Right ventricle myocardium superior (tissue), 1 donor: ENCODE measurements at regions not wholly inside any gene's neighbourhood (a gene's known extent, or its start where the extent isn't known, plus 50 kb on each side); places are given as distances from the start of the nearest gene placed in this dataset.

ENCODE experiments used
- ATAC-seq: fragments of 200-7000 bp; cut with Tn5 transposase; one replicate; pipeline ENCODE4 v1.9.1; 2020; ENCODE audit warnings: mild to moderate bottlenecking; ENCODE audit not compliant: poor library complexity
- DNase-seq: peaks from one replicate; pipeline ENCODE4 v3.0.0-alpha.2; 2020
- intact Hi-C: fragments of 100-400 bp; cut with DNase I; formaldehyde crosslinking; loops from one replicate; pipeline ENCODE4 v1.11.2; 2022
- donor health status: DM: no; HTN: yes; CAD: no; lungs with severe emphysema.

DNA sequence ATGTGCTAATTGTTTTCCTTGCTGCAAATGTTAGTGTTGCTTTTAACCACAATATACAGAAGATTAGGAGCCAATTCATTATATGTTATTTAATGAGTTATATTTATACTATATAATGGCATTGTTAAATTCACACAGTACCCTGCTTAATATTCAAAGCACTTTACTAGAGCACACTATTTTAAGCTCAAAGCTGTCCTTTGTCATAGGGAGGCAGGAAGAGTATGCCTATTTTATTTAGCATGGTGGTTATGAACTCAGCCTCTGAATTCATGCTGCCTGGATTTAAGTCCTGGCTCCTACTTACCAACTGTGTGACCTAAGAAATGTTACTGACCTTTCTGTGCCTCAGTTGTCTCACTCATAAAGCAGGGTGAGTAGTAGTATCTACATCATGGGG, 80.5 kb downstream of the FASTKD2 start:
- intact Hi-C loops, result no loop called here
- peak; percentile 44 for ATAC-seq
- no peak for DNase-seq

DNA sequence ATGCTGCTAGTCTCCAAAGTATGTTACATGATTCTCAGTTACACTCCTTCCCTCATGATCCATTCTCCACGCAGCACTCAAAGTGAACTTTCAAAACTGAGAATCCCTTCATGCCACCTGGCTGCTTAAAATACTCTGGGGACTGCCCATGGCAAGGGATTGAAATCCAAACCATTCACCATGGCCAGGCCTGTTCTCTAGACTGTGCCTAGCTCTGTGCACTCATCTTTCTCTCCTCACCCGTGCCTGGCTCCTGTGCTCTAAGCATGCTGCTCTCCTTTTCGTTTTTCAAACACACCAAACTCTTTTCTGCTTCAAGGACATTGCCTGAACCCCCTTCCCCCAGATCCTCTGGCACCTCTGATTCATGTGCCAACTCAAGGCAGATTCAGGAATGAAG, 80.9 kb downstream of the FASTKD2 start:
- intact Hi-C loops, result no loop called here
- ATAC-seq, result no peak
- no peak for DNase-seq

DNA sequence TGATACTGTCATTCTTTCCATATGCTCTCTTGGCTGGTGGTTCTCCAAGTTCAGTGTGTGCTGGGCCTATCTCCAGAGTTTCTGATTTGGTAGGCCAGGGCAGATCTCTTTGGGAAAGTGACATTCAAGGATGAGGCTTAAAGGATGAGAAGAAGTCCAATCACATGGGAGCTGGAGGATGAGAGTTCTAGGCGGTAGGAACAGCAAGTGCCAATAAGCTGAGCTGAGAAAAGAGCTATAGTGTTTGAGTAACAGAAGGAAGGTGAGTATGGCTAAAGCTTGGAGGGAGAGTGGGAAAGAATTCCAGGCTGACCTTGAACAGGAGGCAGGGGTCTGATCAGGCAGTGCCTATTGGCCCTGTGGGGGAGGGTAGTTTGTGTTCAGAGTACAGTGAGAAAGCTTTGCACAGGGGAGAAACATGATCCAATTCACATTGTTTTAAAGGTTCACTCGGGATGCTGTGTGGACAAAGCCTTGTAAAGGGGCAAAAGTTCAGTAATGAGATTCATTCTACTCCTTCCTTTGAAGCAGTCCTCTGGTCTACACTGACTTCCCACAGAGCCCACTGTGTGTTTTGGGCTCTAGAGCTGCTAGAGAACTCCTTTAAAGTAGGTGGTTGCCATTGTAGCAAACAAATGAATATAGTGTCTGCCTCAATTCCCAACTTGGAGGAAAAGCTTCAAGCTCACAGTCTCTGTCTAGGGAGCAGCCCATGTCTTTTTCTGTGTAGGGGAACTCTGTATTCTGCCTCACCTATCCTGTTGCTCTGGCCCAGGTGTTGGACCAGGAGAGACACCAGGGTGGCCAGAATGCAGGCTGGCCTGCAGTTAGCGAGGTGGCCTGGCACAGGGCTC, 81.8 kb downstream of the FASTKD2 start:
- ATAC-seq, result peak; percentile 58
- intact Hi-C loops, result no loop called here
- no peak for DNase-seq

DNA sequence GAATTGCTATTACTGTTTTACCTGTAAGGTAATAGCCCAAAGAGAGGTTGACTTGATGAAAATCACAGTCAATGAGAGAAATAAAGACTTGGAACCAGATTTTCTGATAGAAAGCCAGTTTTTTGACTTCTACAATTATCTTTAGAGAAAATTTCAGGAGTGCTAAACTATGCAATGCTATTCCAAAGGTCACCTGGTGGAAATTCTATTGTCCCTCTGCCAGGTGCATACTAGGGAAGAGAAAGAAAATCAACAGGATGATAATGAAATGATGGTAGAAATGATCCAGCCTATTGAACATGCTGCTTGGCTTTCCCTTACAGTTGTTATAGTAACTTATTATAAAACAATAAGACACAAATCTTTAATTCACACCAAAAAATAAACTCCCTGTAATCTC, 85.0 kb downstream of the FASTKD2 start:
- intact Hi-C loops, result no loop called here
- DNase-seq (no peak), ATAC-seq (no peak)

DNA sequence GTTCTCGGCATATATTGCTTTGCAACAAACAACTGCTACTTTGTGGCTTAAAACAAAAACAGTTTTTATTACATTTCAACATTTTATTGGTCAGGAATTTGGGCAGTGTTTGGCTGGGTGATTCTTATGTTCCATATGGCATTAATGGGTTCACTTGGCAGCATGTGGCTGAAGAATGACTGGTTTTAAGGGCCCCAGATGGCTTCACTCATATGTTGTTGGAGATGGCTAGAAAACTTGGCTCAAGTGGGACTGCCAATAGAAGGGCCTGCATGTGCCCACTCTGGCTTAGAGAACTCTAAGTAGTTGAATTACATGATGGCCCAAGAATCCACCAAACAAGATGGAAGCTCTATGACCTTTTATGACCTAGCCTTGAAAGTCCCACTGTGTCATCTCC, 86.1 kb downstream of the FASTKD2 start:
- ATAC-seq, result no peak
- no peak for DNase-seq
- intact Hi-C loops, result no loop called here

GRCh38 chr2:206853915-206854314, 85.4 kb upstream of the CPO start:
- DNase-seq, result no peak
- intact Hi-C loops, result no loop called here
- ATAC-seq, result no peak

DNA sequence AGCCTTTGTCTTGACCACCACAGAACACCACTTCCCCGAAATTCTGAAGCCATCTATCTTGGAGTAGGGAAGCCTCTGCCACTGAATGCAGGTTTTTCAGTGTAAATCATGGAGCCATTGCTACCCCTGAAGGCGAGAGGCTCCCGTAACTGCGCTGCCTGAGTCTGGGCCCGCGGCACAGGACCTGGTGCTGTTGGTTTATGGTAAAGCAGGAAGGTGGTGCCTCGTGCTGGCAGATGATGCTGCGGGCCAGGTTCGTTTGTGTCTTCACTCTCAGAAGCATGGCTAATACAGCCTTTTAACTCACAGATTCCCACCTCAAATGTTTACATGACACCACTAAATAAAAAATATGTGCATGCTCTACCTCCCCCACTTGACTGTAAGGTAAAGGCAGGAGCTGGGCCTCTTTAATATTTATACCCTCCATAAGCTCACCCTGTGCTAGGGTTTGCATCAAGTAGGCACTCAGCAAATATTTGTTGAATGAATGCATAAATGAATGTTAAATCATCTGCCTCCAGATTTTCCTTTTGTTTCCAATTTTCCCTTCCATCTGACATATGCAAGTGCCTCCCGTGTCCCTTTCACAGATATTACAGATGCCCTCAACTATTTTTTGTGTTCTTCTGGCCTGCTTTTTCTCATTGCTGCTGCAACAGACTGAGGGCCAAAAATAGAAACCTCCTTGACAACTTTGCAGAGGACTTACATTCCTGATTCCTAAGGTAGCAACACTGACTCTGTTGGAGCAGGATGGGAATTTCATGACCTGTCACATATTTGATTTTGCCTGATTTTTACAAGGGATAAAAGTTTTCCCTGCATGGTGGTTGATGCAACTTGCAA, 83.5 kb upstream of the CPO start:
- DNase-seq (no peak), ATAC-seq (peak; percentile 78)
- intact Hi-C loops, result no loop called here

- ATAC-seq (no peak), DNase-seq (no peak)
- intact Hi-C loops, result no loop called here
Measured at GRCh38 chr2:206856513-206856912, 82.8 kb upstream of the CPO start.

- ATAC-seq (no peak), DNase-seq (no peak)
- intact Hi-C loops, result no loop called here
Measured at GRCh38 chr2:206858687-206859329, 80.5 kb upstream of the CPO start.

- DNase-seq (no peak), ATAC-seq (no peak)
- intact Hi-C loops, result no loop called here
Measured at GRCh38 chr2:206859330-206859739, 80.0 kb upstream of the CPO start.

- no peak for DNase-seq
- intact Hi-C loops, result no loop called here
- peak; percentile 83 for ATAC-seq
Measured at GRCh38 chr2:206863196-206863595, 76.1 kb upstream of the CPO start.

- intact Hi-C loops, result no loop called here
- DNase-seq, result no peak
- ATAC-seq, result no peak
Measured at GRCh38 chr2:206863716-206864115, 75.6 kb upstream of the CPO start.

- intact Hi-C loops, result no loop called here
- no peak for ATAC-seq
- no peak for DNase-seq
Measured at GRCh38 chr2:206867006-206867405, 72.3 kb upstream of the CPO start.

GRCh38 chr2:206869824-206870495, 69.4 kb upstream of the CPO start:
- no peak for ATAC-seq
- no peak for DNase-seq
- intact Hi-C loops, result no loop called here

DNA sequence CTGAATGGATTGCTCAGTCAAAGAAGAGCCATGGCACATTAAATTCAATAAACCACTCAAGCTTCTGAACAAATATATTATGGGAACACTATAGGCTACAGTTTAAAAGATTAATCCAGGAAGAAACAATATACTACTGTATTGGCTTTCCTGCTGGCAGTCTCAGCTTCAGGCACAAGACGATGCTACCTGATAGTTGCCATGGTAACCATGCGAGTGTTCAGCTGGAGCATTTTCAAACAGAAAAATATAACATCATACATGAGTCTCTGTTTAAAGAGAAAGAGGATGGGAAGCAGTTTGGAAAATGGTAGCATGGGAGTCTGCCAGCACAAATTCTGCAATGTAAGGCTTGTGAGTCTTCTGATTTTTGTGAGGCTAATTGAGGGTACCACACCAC, 65.9 kb upstream of the CPO start:
- no peak for ATAC-seq
- intact Hi-C loops, result no loop called here

DNA sequence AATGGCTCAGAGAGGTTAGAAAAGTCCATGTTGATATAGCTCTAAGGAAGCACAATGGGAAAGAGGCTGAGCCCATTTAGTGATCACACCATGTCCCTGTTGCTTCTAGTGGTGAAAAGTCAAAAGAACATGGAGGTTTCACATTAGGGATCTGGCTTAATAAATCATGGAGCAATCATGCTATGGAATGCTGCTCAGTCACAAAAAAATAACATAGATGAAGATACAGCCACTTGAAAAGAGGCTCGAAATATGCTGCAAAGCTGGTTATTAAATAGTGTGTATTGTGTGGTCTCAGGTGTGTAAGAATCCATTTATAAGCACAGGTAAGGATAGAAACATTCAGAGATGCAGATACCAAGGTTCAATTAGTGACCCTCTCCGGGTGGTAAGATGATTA, 63.6 kb upstream of the CPO start:
- ATAC-seq (no peak), DNase-seq (no peak)
- intact Hi-C loops, result no loop called here

More for the DNA sequence above, 65.9 kb upstream of the CPO start:
- DNase-seq, result no peak

DNA sequence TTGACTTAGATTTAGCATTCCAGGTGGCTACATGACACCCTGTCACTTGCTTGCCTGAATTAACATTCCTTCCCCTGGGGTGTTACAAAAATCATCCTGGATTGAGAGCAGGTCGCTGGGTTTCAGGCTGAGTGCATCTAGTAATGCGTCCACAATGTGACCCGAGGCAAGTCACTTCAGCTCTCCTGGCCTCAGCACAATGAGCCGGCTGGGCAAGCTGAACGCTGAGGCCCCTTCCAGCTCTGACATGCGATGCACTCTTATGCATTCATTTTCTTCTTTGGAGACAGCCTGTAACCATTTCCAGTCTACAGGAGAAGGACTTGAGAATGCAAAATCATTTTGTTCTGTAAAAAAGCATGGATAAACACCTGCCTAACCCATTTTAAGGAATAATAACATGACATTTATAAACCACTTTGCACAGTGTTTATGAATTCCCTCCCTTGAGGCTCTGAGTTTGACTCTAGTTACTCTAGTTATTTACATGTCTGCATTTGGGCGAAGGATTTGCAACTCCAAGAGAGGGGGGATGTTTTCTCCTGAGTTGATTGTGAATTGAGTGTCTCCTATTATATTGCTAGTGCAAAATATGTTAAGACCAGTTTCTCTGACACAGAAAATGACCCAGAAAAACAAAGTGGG, 63.0 kb upstream of the CPO start:
- intact Hi-C loops, result no loop called here
- ATAC-seq (peak; percentile 45), DNase-seq (no peak)

DNA sequence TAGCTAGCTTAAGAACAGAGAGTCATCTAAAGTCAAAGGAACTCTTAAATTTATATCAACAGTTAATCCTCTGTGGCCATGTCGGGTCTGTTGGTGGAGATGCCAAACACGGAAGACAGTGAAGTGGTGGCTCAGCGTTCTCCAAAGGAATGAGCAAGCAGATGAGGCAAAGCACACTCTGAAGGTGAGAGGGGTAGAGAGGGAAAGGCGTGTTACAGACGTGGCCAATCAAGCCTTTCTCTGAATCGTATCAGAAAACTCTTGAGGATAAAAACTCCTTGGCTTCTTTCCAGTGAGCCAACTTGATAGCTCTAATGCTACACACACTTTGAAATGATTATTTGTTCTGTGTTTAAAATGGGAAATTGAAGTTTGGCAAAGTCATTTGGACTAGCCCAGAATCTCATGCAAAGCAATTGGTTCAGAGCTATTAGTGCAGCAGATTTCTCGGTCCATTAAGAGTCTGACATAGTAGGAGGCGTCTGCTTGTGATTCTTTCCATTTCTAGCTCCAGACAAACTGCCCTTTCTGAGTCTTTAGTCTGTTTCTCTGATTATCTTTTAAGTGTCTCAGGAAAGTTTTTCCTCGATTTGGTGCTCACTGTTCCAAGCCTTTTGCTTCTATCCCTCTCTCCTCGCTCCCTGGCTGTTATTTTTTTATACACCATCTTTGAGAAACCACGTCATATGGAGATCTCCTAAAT, 57.5 kb upstream of the CPO start:
- ATAC-seq (peak; percentile 62), DNase-seq (no peak)
- intact Hi-C loops, result no loop called here
